HG03280 (cell line): ENCODE measurements at regions not wholly inside any gene's neighbourhood (a gene's known extent, or its start where the extent isn't known, plus 50 kb on each side); places are given as distances from the start of the nearest gene placed in this dataset.
A peak's percentile ranks its signal among the peaks of the same experiment; 100 is the strongest.

Experiments used
- ATAC-seq: cut with Tn5 transposase; IDR thresholded peaks from one replicate; pipeline ENCODE4 v1.9.1; 2021; ENCODE audit warnings: mild to moderate bottlenecking, moderate library complexity; ENCODE audit not compliant: unreplicated experiment

DNA sequence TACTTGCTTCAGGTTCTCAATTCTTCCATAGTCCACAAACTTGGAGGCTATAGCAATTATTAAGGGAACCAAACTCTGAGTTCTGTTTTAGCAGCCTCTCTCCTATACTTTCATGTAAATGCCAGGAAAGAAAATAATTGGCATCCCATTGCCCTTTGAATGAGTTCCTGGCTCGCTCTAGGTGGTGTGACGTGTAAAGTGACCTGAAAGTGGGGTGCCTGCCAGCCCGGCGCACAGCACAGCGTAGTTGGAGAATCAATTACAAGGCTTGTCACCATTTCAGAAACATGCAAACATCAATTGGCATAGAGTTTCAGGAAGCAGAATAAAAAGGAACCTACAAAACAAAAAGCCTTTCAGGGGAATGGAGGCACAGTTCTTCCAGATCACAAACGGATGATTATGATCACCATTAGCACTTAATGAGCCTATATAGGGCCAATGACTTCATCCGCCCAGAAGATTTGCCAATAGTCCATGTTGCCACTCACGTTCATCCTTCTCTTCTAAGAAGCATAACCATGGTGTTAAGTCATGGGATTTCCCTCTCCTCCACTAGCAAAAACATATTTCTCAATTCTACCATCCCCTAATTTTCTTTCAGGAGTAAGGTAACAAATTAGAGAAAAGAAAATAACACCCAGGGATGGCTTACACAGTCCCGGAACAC is 354.6 kb upstream of the ADGRL2 start:
- no peak for ATAC-seq

DNA sequence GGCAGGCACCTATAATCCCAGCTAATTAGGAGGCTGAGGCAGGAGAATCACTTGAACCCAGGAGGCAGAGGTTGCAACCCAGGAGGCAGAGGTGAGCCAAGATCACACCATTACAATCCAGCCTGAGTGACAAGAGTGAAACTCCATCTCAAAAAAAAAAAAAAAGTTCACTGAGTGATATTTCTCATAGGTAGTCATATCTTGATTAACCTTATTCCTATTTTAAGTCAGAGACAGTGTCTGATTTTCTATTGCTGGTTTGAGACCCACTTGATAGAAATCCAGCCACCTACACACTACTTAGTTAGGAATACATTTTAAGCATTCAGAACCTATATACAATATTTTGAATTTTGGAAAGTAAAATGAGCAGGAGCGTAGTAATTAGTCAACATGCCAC is 357.4 kb upstream of the ADGRL2 start:
- no peak for ATAC-seq

DNA sequence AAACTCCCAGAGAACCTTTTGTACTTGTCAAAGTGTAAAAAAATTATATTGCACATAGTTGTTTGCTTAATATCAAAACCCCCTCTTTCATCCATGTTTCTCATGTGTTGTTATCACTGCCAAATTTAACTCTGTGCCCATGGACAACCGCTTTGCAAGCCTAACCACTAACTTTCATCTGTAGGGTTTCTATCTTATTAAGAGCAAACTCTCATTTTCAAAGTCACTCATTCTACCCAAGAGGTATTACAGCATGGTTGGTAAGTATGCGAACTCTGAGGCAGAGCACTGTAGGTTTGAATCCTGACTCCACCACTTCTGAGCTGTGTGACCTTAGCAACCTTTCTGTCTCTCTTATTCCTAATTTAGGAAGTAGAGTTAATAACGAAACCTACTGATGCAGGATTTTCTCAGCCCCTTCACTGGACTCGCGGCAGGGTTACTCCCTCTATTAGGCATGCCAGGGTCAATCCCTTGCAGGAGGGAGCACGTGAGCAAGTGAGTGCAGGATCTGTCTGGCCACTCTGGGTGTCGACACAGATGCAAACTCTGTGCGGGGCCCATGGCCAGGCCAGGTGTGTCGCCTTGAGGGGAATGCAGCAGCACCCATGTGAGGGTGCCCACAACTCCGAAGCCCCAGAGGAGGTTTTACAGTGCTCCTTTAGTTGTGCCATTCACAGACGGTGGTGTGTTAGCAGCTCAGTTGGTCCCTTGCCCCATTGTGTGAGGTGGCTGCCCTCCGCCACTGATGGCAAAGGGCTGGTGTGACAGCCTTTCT is 361.5 kb upstream of the ADGRL2 start:
- no peak for ATAC-seq

DNA sequence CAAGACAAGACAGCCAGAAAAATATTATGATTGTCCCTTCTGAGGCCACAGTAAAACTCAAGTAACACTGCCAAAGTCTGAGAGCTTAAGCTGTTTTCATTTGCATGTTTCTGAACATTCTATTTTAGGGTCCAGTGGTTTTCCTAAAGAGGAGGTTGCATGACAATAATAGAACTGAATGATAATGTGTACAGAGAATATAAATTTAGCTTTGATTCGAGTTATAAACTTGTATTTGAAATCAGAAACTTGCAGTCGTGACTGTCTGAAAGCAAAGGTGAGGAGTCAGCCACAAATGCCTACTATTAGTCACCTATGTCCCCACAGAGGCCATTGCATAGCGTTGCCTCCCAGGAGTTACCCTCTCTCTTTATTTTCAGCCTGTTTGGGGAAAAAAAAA is 363.1 kb upstream of the ADGRL2 start:
- ATAC-seq: peak; percentile 66

DNA sequence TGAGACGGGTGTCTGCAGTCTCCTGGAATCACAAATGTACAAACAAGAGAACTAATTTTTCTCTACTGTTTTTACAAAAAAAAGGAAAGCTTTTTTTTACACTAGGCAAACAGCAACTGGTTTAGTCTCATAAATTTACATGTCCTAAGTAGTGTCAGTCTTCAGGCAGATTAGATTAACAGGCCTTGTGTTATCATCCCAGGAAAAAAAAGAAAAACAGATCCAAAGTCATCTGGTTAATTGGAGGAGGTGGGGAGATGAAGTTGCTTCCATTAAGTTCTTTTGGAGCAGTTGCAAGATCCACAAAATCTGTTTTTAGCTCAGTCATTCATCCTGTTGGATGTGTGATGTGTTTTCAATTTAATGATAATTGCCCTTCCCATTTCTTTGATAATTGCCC is 363.5 kb upstream of the ADGRL2 start:
- ATAC-seq: no peak

DNA sequence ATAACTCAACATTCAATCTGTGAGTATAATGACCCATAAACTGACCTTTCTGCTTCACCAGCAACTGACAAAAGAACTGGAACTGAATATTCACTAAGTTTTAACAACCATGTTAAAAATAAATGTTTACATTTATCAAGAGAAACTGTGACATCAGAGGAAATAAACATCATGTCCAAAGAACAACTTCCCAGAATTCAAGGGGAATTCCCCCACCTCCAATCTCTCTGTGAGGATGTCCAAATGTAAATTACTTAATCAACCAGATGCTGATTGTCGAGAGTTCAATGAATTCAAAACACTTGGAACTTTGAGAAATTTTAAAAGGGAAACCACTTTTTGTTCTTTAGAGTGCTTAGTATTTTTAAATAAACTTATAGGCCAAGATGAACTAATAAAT is 365.6 kb upstream of the ADGRL2 start:
- ATAC-seq: no peak

DNA sequence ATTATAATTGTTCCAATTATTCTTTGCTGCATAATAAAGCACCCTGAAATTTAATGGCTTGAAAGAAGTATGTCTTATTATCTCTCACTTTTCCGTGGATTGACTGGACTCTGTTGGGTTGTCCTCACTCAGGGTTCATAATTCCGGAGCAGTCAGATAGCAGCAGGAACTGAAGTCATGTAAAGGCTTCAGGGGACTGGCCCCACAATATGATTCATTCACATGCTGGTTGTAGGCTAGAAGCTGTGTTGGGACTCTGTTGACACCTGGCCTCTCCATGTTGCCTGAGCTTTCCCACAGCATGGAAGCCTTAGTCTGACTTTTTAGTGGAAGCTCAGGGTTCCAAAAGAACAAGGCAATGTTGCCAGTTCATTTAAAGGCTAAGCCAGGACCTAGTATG is 367.1 kb upstream of the ADGRL2 start:
- no peak for ATAC-seq

DNA sequence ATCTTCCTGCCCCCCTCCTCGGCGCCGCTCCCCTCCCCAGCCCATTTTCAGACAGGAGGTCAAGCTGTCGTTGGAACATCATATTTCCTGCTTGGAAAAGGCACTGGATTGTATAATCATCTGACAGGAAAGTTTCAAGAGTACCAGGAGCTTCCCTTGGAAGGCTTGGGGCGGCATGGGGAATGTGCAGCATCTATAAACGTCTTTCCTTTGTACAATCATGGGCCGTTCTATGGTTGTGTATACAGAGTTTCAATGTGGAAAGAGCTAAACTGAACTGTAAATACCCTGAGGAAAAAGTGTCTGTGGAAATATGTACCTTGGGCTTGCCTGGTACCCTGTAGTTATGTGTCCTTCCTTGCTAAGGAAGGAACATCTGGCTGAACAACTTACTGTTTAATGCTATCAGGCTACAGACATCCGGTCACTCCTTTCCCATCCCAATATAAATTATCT is 368.1 kb upstream of the ADGRL2 start:
- no peak for ATAC-seq

DNA sequence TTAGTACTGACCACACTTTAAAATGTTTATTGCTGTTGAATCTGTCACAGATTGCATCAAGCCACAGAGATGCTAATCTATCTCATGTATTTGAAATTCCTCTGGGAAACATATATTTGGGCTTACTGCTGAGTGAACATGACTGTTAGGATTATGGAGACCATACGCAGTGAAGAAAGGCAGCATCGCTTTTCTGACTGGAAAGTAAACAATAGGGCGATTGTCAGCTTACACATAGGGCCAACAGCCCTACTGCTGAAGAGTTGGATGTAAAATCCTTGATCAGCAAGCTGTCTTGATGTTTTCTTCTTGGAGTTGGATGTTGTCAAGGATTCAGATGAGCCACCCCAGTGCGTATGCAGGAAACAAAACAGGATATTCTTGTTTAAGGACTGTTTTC is 368.7 kb upstream of the ADGRL2 start:
- no peak for ATAC-seq

DNA sequence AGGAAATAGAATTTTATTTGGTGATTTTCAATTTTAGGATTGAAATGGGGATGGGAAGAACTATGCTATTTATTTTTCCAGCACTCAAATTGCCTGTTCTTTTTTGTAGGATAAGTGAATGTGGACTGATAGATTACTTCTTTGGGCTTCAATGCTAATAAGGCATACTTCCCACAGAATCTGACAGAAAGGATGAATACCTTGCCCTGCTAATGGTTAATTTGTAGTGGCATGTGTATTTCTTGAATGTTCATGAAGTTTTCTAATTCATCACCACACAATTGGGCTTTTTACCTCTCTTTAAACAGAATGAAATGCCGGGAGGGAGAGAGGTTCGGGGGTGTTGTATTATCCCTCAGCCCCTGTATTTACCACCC is 369.1 kb upstream of the ADGRL2 start:
- ATAC-seq: no peak

DNA sequence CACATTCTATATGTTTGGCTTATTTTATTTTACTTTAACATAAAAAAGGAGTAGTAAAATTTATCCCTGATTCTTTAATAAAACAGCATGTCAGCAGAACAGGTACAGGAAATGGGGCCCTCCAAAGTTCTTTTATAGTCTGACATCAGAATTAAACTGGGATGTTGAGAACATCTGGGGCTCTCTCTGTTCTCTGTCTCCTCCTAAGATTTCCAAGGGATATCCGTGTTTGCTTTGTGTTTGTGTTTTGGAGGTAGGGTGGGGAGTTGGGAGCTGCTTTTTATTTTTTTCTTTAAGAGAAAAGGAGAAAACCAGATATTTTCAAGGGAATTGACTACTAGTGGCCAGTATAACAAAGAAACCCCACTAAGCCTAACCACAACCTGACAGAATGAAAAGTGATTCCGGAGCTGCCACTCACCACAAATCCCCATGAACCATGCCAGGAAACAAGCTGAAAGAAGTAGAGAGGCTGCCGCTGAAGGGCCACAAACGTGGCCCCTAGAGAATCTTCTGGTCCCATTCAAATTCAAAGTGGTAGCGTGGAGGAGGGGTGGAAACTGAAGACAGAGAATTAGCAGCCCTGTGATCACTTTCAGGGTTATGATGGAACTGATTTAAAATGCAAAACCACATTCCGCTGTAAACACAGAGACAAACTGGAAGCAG is 369.6 kb upstream of the ADGRL2 start:
- no peak for ATAC-seq

DNA sequence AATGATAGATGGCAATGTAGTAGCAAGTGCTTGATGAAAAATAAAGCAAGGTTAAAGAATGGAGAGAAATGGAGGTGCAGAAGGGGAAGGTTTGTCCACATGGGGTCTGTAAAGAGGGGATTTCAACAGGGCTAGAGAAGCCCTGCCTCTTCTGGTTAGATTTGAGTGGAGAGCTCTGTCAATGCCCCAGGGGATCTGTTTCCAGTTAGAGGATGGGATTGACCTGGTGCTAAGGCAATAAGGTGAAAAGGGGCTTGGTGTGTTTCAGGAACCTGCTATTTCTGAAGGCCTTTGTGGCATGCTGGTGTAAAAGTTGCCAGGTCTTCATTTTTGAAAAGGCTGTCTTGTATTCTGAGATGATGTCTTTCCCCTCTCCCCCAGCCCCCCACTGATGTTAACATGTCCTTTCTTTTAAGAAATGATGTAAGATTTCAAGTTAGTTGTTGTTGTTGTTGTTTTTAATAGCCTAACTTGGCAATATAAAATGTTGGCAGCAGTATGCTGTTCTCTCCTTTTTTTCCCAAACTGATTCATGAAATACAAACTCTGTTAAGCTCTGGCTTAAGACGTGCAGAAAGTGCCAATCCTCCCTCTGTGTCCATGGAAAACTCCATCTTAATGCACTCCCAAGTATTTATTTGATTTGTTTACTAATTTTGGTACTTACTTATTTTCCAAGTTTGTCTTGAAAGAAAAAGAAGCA is 370.3 kb upstream of the ADGRL2 start:
- ATAC-seq: no peak

DNA sequence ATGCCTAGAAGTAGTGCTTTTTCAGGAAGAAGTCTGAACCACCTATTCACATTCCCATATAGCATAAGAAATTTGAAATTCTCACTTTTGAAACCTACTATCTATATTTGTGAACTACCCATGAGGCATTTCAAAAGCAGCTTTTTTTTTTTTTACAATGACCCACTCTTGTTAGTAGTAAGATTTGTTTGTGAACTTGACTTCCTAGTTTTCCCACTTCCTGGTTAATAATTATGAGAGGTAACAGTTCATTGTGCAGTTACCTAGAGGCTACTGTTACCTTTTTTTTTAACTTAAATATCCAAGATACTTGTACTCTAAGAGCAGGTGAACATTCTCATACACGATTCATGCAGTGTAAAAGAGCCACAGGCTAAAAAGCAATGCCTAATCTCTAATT is 371.7 kb upstream of the ADGRL2 start:
- no peak for ATAC-seq

DNA sequence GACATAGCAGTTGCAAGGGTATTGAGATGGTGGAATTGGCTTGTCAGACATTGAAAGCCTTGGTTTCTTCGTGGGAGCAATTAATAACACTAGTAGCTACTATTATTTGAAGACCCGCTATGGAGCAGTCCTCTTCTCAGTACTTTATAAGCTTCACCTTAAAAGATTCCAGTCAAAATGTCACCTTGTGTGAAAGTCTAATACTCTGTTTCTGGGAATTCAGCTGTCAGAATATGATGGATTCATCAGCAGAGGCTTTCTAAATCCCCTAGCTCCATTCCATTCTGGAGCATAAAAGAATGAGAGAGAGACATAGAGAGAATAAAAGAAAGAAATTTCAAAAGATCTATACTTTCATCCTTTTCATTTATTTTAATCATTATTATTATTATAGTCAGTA is 375.9 kb upstream of the ADGRL2 start:
- no peak for ATAC-seq

DNA sequence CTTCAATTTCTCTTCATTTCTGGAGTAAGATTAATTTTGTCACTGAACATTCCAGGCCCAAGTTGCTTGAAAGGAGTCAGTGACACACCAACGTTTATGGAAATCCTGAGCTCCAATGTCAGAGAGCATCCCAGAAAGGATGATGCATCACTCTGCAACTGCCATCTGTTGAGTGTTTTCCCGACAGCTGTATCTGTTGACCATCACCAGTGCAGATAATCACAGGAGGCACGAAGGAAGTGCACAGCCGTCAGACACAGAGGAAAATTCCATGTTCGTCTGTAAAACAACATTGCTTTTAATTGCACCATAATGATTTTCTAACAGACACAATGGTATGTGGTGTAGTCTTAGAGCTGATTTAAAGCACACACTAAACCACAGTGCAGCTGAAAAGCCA is 376.7 kb upstream of the ADGRL2 start:
- ATAC-seq: no peak

DNA sequence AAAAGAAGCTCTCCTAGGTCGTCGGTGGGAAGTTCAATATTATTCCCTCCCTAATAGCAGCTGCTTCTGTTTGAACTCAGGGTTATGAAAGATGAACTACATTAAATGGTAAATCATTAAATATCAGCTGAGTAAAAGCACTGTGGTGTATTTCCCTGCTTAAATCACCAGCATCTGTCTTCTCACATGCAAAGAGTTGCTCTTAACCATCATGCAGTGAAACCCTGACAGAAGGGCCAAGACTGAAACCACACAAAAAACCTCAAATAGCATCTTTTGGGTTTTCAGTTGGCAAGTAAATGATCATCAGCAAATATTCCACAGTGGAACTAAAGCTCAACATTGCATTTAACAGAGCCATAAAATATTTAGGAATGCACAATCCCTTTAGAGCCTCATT is 380.0 kb upstream of the ADGRL2 start:
- no peak for ATAC-seq

DNA sequence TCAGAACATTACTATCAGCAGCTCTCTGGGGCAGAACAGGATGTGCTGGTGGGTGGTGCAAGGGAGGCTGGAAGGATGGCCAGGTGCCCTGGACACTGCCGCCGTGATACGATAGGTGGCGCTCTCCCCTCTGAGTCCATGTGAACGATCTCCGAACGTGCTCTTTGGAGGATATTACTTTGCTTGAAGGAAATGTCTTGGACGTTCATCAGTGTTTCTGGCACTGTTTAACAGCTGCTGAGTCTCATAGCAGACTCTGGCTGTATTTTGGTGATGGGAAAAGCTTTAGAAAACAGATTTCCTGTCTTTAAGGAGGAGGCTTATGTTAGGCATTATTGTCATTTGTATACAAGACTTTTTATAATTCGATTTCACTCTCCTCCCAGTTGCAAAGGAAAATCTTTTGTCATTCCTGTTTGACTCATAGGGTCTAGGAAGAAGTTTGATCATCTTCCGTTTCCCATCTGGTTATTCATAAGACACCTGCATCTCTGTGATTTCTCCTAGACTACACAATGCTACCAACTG is 386.2 kb upstream of the ADGRL2 start:
- peak; percentile 91 for ATAC-seq

DNA sequence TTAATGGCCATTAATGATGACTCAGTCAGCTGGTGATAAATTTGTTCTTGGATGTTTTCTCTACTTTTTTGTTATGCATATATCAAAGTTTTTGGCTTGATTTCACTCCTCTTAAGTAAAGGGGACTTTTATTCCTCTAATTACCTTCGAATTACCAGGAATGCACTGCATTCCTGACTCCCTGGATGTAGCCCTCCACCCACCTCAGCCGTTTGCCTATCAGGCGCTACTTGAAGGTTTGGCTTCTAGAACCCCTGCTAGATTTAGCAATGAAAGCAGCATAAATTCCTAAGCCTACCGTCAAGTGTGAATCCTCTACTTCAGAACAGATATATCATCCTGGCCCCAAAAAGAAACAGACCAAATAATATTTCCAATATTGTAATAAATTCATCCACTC is 387.8 kb upstream of the ADGRL2 start:
- ATAC-seq: no peak

DNA sequence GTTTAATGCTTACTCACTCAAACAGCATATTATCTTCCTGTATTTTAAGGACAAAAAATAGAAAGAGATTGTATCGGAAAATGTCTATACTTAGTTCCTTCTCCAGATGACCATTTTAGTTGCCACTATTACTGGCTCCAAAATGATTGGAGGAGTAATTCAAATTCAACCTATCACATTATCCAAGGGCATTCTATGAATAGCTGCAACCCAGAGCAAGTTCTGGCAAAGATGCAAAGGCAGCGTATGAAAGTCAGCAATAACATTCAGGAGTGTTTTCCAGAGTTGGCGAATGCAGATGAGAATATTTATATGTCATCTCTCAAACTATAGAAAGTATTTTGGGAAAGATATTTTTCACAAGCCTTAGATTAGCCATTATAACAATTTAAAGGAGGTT is 389.8 kb upstream of the ADGRL2 start:
- ATAC-seq: no peak

DNA sequence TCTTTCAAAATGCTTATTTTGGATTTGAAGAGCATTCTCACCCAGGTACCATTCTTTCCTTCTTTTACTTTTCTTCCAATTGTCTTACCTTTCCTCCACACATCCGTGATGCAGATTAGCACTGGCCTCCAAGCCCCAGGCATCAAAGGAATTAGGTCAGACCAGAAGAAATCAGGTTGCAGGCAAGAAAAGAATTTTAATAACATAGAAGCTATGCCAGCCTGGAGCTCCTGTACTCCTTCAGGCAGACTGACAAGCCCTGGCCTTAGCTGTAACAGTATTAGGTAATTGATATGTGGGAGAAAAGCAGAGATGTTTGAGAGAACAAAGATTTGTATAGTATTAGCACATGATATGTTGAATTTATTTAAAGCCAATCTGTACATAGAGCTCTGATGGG is 390.4 kb upstream of the ADGRL2 start:
- ATAC-seq: no peak

DNA sequence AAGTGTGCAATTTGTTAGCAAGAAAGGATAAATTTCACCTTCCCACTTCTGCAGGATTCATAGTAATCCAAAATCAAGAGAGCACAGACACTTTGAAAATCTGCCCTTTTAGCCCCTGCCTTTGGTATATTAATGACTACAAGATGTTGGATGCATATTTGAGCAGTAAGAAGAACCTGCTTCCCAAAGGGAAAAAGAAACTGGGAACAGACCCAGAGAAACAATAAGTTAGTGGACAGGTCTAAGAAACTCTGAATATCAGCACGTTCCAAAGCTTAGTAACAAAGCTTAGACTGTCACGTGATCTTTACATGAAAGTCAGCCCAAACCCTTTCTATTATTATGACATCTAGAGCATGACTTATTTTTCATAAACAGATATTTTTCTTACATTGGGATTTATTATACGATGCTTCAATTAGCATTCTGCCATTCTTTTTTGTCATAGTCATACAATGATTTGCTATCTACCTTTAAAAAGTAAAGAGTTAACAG is 390.9 kb upstream of the ADGRL2 start:
- ATAC-seq: no peak
